Right lung (tissue), 2 donors: ENCODE measurements at regions not wholly inside any gene's neighbourhood (a gene's known extent, or its start where the extent isn't known, plus 50 kb on each side); places are given as distances from the start of the nearest gene placed in this dataset.

Experiments used
- DNase-seq, 2 donors: peaks; one replicate each; pipeline ENCODE4 v3.0.0-alpha.2; 2013

GRCh38 chr20:23282111-23282510 lies 68.5 kb upstream of the NXT1 start:
- DNase-seq, result no peak

GRCh38 chr20:23279836-23280235 lies 70.8 kb upstream of the NXT1 start:
- no peak for DNase-seq

- DNase-seq, result no peak
Measured at GRCh38 chr20:23278172-23278571, 72.4 kb upstream of the NXT1 start.

- no peak for DNase-seq
Measured at GRCh38 chr20:23277316-23277715, 73.3 kb upstream of the NXT1 start.

- DNase-seq, result no peak
Measured at GRCh38 chr20:23273776-23274175, 76.8 kb upstream of the NXT1 start.

GRCh38 chr20:23272176-23273029 lies 78.2 kb upstream of the NXT1 start:
- no peak for DNase-seq

- DNase-seq, result peak; percentile 28 to 41
Measured at GRCh38 chr20:23270382-23270911, 80.1 kb upstream of the NXT1 start.

GRCh38 chr20:23269954-23270353 lies 80.6 kb upstream of the NXT1 start:
- no peak for DNase-seq

GRCh38 chr20:23268792-23269354 lies 81.7 kb upstream of the NXT1 start:
- DNase-seq, result no peak

GRCh38 chr20:23267909-23268308 lies 82.7 kb upstream of the NXT1 start:
- DNase-seq, result no peak

GRCh38 chr20:23266530-23267398 lies 83.8 kb upstream of the NXT1 start:
- DNase-seq, result no peak

GRCh38 chr20:23265226-23265625 lies 85.4 kb upstream of the NXT1 start:
- DNase-seq, result no peak

- no peak for DNase-seq
Measured at GRCh38 chr20:23264545-23264944, 86.0 kb upstream of the NXT1 start.

GRCh38 chr20:23260181-23260840 lies 90.3 kb upstream of the NXT1 start:
- DNase-seq, result no peak

- DNase-seq, result no peak
Measured at GRCh38 chr20:23258747-23259121, 91.9 kb upstream of the NXT1 start.

- no peak for DNase-seq
Measured at GRCh38 chr20:23257848-23258746, 92.5 kb upstream of the NXT1 start.

- DNase-seq, result no peak
Measured at GRCh38 chr20:23257106-23257761, 93.4 kb upstream of the NXT1 start.

- DNase-seq, result no peak
Measured at GRCh38 chr20:23255716-23256385, 94.7 kb upstream of the NXT1 start.

- no peak for DNase-seq
Measured at GRCh38 chr20:23255106-23255505, 95.5 kb upstream of the NXT1 start.

GRCh38 chr20:23254505-23254904 lies 96.1 kb upstream of the NXT1 start:
- no peak for DNase-seq
